Epithelial cell of esophagus (primary cell): ENCODE measurements at regions not wholly inside any gene's neighbourhood (a gene's known extent, or its start where the extent isn't known, plus 50 kb on each side); places are given as distances from the start of the nearest gene placed in this dataset.
A peak's percentile ranks its signal among the peaks of the same experiment; 100 is the strongest.

ENCODE experiments used
- DNase-seq: peaks from one replicate; pipeline ENCODE4 v3.0.0; 2010; ENCODE audit warnings: low read depth
- H3K4me3 ChIP-seq: 2 replicates; pipeline ENCODE4 v1.5.1; 2011; ENCODE audit warnings: mild to moderate bottlenecking, low read length, control low read depth
- CTCF ChIP-seq: IDR thresholded peaks from 2 replicates; pipeline ENCODE4 v1.5.1; 2011; ENCODE audit warnings: low read depth, mild to moderate bottlenecking, low read length, control low read depth, inconsistent platforms; ENCODE audit not compliant: insufficient read depth; ENCODE audit errors: missing control alignments

- TF ChIP-seq CTCF: no peak
- no peak for DNase-seq
- H3K4me3 ChIP-seq: no peak overlapping the region
These were observed 598.4 kb downstream of the GBA3 start for GRCh38 chr4:23291139-23291538.

GRCh38 chr4:23290656-23291055 is 597.9 kb downstream of the GBA3 start:
- TF ChIP-seq CTCF: no peak
- H3K4me3 ChIP-seq: no peak overlapping the region
- peak; percentile 77 for DNase-seq

DNA sequence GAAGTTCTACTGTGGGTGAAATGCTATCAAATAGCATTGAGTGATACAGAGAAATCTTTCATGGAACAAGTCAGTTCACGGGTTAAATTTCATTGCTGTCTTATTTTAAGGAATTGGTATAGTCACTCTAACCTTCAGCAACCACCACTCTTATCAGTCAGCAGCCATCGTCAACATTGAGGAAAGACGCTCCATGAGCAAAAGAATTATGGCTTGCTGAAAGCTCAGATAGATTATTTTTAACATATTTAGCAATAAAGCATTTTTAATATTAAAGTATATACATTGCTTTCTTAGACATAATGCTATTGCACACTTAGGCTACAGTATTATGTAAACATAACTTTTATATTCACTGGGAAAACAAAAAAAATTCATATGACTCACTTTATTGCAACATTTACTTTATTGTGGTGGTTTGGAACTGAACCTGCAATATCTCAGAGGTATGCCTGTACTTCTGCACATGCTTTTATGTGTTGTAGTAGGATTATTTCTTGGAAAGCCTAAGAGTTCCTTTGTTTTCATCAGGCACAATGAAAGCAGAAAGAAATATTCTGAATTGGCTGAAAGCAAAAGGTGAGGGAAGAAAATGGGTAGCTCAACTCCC is 586.7 kb downstream of the GBA3 start:
- H3K4me3 ChIP-seq: no peak overlapping the region
- TF ChIP-seq CTCF: no peak
- peak; percentile 53 for DNase-seq

DNA sequence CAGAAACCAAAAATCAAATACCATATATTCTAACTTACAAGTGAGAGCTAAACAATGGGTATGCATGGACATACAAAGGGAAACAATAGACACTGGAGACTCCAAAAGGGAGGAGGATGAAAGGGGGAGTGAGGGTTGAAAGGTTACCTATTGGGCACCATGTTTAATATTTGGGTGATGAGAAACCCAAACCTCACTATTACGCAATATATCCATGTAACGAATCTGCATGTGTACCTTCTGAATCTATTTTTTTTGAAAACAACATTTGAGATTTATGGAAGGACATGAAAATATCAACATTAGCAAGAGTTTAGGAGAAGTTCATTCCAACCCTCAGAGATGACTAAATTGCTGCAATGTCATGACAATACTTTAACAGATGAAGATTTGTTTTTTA is 586.1 kb downstream of the GBA3 start:
- H3K4me3 ChIP-seq: no peak overlapping the region
- TF ChIP-seq CTCF: no peak
- DNase-seq: no peak

GRCh38 chr4:23276076-23276475 is 583.3 kb downstream of the GBA3 start:
- DNase-seq: no peak
- no peak for TF ChIP-seq CTCF
- no peak overlapping the region for H3K4me3 ChIP-seq

- H3K4me3 ChIP-seq: no peak overlapping the region
- no peak for TF ChIP-seq CTCF
- peak; percentile 16 for DNase-seq
These were observed 576.8 kb downstream of the GBA3 start for GRCh38 chr4:23269566-23269965.

DNA sequence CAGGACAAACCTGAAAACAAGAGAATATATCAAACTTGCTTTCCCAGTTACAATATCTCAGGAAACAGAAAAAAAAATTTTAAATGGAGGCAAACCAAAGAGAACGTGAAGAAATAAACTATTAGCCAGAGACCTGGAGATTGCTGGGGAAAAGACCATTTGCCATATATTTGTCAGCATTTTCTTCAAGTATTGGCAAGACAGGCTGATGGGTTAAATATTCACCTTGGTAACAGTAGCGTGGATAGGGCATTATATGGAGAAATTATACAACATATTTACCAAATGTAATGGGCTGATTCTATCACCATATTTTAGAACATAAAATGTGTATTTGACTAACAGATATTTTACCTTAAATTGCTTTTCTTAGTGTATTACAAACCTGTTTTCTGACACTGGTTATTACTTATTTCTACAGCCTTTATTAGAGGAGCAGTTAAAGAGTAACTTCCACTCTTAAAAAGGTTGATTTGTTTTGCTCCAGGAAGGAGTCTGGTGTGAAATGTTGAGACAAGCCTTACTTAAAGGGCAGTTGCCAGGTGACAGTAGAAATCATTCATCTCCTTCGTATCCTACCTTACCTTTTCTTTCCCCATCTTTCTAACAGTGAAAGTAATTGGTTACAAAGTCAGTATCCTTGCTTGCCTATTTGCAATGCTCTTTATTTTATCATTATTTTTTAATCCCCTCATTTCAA is 575.5 kb downstream of the GBA3 start:
- H3K4me3 ChIP-seq: no peak overlapping the region
- DNase-seq: no peak
- TF ChIP-seq CTCF: no peak
